ENCODE measurements at regions not wholly inside any gene's neighbourhood (a gene's known extent, or its start where the extent isn't known, plus 50 kb on each side); places are given as distances from the start of the nearest gene placed in this dataset.

DNA sequence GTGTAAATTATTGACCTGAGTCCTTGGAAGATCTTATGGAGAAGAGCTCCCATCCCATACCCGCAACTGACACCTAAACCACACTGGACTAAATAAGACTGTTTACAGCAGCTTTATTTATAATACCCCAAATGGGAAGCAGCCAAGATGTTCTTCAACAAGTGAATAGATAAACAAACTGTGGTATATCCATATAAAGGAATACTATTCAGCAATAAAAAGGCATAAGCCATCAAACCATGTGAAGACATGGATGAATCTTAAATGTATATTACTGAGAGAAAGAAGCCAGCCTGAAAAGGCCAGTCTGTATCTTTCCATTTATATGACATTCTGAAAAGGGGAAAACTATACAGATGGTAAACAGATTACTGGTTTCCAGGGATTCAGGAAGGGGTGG is 212.7 kb downstream of the TPBG start:
- CTCF ChIA-PET, result interaction anchor here (0.7 to 0.9 kb wide), 2 partner anchors 175 to 213 kb away, joined by 3 to 4 read pairs; no protein-coding TSS in a partner anchor
- POLR2A ChIA-PET, result no interaction called here
- Histone ChIP-seq H3K36me3 (ENCODE audit: control insufficient read depth in 2 of 2, insufficient read depth in 1 of 2, low read length in 2 of 2) (no peaks in the 10 kb centered on the region), H3K9me3 (ENCODE audit: control insufficient read depth, insufficient read depth, low read depth, low read length) (no peaks in the 10 kb centered on the region), H3K4me3 (ENCODE audit: low read depth, low read length) (no peak overlapping the region), H3K4me1 (ENCODE audit: control insufficient read depth, insufficient read depth, low read length) (no peaks in the 10 kb centered on the region), H3K27ac (ENCODE audit: extremely low read depth, low read depth, low read length) (no peak overlapping the region)
- TF ChIP-seq ZNF146 (tag by site-specific recombination; IDR thresholded peaks at IDR 0.05) (peak; percentile 35; the same call in 1 of the 2 replicates), ZNF660 (tag by site-specific recombination; IDR thresholded peaks at IDR 0.05) (no peak)

DNA sequence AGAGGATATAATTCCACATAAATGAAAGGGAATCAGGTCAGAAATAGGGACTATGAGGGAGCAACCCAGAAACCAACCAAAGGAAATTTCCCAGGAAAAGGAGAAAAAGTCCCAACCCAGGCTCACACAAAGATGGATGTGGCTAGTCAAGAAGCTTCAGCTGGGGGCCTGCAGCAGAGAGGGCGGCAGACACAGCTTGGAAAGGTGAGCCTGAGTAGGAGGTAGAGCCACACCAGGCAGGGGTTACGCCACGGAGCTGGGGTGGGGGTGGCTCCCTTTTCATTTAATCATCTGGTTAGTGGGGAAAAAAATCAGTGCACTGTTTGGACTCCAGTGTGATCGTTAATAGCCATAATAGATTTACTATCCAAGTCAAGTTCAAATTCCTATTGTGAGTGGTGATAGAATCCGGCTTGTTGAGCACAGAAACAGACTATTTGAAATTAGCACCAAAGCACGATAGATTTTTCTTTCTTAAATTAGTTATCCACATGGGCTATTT is 220.6 kb downstream of the TPBG start:
- Histone ChIP-seq H3K9me3 (ENCODE audit: control insufficient read depth, insufficient read depth, low read depth, low read length) (no peaks in the 10 kb centered on the region), H3K4me1 (ENCODE audit: control insufficient read depth, insufficient read depth, low read length) (no peaks in the 10 kb centered on the region), H3K4me3 (ENCODE audit: low read depth, low read length) (no peak overlapping the region), H3K36me3 (ENCODE audit: control insufficient read depth in 2 of 2, insufficient read depth in 1 of 2, low read length in 2 of 2) (no peaks in the 10 kb centered on the region), H3K27ac (ENCODE audit: extremely low read depth, low read depth, low read length) (no peak overlapping the region)
- ChIA-PET POLR2A (no interaction called here), CTCF (interaction anchor here (1.0 kb wide), 1 partner anchor 473 kb away, joined by 4 read pairs; no protein-coding TSS in a partner anchor)
- TF ChIP-seq ZNF311 (tag by site-specific recombination; IDR thresholded peaks at IDR 0.05; ENCODE audit: borderline replicate concordance) (no peak), ZNF624 (tag by site-specific recombination; IDR thresholded peaks at IDR 0.05) (no peak), ZNF202 (tag by site-specific recombination; IDR thresholded peaks at IDR 0.05; ENCODE audit: borderline replicate concordance) (no peak)

DNA sequence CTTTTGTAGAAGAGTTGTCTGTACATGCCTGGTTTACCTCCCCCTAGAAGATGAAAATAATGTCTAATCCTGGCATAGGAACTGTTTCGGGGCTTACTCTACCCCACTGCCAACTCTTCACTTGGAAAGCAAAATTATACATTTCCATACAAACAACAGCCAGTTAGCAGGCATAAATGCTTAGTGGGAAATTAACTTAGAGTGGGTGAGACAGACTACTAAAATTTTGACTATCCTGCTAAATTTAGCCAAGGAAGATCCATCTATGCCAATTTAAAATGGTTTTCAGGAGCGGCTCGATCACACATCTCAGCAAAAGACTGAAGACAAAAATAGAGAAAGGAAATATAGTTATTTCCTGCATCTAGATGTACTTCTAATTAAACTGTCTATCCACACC is 221.2 kb downstream of the TPBG start:
- ChIA-PET CTCF (interaction anchor here (0.7 kb wide), 1 partner anchor 314 kb away, joined by 3 read pairs; no protein-coding TSS in a partner anchor), POLR2A (no interaction called here)
- Histone ChIP-seq H3K36me3 (ENCODE audit: control insufficient read depth in 2 of 2, insufficient read depth in 1 of 2, low read length in 2 of 2) (no peaks in the 10 kb centered on the region), H3K4me1 (ENCODE audit: control insufficient read depth, insufficient read depth, low read length) (no peaks in the 10 kb centered on the region), H3K27ac (ENCODE audit: extremely low read depth, low read depth, low read length) (no peak overlapping the region), H3K4me3 (ENCODE audit: low read depth, low read length) (no peak overlapping the region), H3K9me3 (ENCODE audit: control insufficient read depth, insufficient read depth, low read depth, low read length) (no peaks in the 10 kb centered on the region)
- TF ChIP-seq, protein P1, sequence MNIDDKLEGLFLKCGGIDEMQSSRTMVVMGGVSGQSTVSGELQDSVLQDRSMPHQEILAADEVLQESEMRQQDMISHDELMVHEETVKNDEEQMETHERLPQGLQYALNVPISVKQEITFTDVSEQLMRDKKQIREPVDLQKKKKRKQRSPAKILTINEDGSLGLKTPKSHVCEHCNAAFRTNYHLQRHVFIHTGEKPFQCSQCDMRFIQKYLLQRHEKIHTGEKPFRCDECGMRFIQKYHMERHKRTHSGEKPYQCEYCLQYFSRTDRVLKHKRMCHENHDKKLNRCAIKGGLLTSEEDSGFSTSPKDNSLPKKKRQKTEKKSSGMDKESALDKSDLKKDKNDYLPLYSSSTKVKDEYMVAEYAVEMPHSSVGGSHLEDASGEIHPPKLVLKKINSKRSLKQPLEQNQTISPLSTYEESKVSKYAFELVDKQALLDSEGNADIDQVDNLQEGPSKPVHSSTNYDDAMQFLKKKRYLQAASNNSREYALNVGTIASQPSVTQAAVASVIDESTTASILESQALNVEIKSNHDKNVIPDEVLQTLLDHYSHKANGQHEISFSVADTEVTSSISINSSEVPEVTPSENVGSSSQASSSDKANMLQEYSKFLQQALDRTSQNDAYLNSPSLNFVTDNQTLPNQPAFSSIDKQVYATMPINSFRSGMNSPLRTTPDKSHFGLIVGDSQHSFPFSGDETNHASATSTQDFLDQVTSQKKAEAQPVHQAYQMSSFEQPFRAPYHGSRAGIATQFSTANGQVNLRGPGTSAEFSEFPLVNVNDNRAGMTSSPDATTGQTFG (tag by site-specific recombination; IDR thresholded peaks at IDR 0.05; ENCODE audit: borderline replicate concordance), result no peak
- TF ChIP-seq ZNF585B (tag by site-specific recombination; IDR thresholded peaks at IDR 0.05), result no peak
- TF ChIP-seq KLF8 (tag by site-specific recombination; IDR thresholded peaks at IDR 0.05), result no peak
- TF ChIP-seq ZNF335 (tag by site-specific recombination; conservative IDR thresholded peaks at IDR 0.05), result no peak
- no peak for TF ChIP-seq ZNF548 (tag by site-specific recombination; IDR thresholded peaks at IDR 0.05)
- no peak for TF ChIP-seq ZNF112 (tag by site-specific recombination; IDR thresholded peaks at IDR 0.05)
- TF ChIP-seq, protein P2, sequence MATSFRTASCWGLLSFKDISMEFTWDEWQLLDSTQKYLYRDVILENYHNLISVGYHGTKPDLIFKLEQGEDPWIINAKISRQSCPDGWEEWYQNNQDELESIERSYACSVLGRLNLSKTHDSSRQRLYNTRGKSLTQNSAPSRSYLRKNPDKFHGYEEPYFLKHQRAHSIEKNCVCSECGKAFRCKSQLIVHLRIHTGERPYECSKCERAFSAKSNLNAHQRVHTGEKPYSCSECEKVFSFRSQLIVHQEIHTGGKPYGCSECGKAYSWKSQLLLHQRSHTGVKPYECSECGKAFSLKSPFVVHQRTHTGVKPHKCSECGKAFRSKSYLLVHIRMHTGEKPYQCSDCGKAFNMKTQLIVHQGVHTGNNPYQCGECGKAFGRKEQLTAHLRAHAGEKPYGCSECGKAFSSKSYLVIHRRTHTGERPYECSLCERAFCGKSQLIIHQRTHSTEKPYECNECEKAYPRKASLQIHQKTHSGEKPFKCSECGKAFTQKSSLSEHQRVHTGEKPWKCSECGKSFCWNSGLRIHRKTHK (tag by site-specific recombination; IDR thresholded peaks at IDR 0.05), result no peak

DNA sequence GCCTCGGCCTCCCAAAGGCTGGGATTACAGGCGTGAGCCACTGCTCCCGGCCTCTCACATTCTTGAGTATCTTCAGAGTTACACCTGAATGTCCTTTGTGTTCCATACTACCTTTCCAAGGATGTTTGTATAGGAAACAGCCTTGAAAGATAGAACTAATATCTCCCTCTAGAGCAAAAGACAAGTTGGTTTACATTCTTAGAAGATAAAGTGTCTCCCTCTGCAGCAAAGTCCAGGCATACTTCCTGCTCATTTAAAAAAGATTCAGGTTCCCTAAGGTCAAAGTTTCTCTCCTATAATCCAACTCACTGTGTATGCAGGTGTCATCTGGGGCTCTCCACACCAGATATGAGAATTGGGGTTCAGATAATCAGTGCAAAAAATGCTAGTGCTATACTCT is 224.4 kb downstream of the TPBG start:
- ChIA-PET POLR2A (no interaction called here), CTCF (interaction anchor here (0.6 to 0.8 kb wide), 3 partner anchors 47 to 442 kb away, joined by 3 to 5 read pairs (median 3); no protein-coding TSS in a partner anchor)
- H3K27ac ChIP-seq (ENCODE audit: extremely low read depth, low read depth, low read length), result no peak overlapping the region
- no peaks in the 10 kb centered on the region for H3K36me3 ChIP-seq (ENCODE audit: control insufficient read depth in 2 of 2, insufficient read depth in 1 of 2, low read length in 2 of 2)
- H3K4me3 ChIP-seq (ENCODE audit: low read depth, low read length), result no peak overlapping the region
- no peaks in the 10 kb centered on the region for H3K4me1 ChIP-seq (ENCODE audit: control insufficient read depth, insufficient read depth, low read length)
- TF ChIP-seq ZNF777 (tag by site-specific recombination; IDR thresholded peaks at IDR 0.05; ENCODE audit: borderline replicate concordance) (no peak), ZNF596 (tag by site-specific recombination; IDR thresholded peaks at IDR 0.05) (no peak)
- TF ChIP-seq, protein P3, sequence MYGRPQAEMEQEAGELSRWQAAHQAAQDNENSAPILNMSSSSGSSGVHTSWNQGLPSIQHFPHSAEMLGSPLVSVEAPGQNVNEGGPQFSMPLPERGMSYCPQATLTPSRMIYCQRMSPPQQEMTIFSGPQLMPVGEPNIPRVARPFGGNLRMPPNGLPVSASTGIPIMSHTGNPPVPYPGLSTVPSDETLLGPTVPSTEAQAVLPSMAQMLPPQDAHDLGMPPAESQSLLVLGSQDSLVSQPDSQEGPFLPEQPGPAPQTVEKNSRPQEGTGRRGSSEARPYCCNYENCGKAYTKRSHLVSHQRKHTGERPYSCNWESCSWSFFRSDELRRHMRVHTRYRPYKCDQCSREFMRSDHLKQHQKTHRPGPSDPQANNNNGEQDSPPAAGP (tag by site-specific recombination; IDR thresholded peaks at IDR 0.05), result no peak
- no peaks in the 10 kb centered on the region for H3K9me3 ChIP-seq (ENCODE audit: control insufficient read depth, insufficient read depth, low read depth, low read length)

Measured in HEK293 (cell line).